IMR-90 (cell line): ENCODE measurements at regions not wholly inside any gene's neighbourhood (a gene's known extent, or its start where the extent isn't known, plus 50 kb on each side); places are given as distances from the start of the nearest gene placed in this dataset.

Experiments
- ATAC-seq: fragments of 200-7000 bp; cut with Tn5 transposase; 2 replicates; pipeline ENCODE4 v1.9.1; 2020; ENCODE audit warnings: low read depth, mild to moderate bottlenecking, moderate library complexity
- BruUV-seq: library from RNA; stranded (reverse); fragments of 400-500 nt; replicated peaks from 2 replicates; lab custom pipeline; 2021; lab: Mats Ljungman, UMichigan
- CTCF ChIA-PET: fragments of 300-600 bp; formaldehyde crosslinking; extraction: SDS; loops from one replicate; lab custom pipeline; 2021; ENCODE audit warnings: antibody characterized with exemption; lab: Yijun Ruan, JAX
- POLR2A ChIA-PET: fragments of 300-600 bp; sonication (Branson Sonifier 250); formaldehyde crosslinking; loops from one replicate; lab custom pipeline; 2022; ENCODE audit warnings: antibody characterized with exemption; ENCODE audit not compliant: unreplicated experiment; lab: Charles Lee
- DNase-seq: peaks from one replicate; pipeline ENCODE4 v3.0.0; 2013
- H2AFZ ChIP-seq: replicated peaks from 2 replicates; pipeline ENCODE3; 2013; ENCODE audit warnings: low read length, mild to moderate bottlenecking; ENCODE audit not compliant: poor library complexity
- H2AK5ac ChIP-seq: 2 replicates; pipeline ENCODE4 v1.6.1; 2013; ENCODE audit warnings: low read depth, low read length, inconsistent platforms
- H2AK9ac ChIP-seq: replicated peaks from 2 replicates; pipeline ENCODE3; 2013; ENCODE audit warnings: mild to moderate bottlenecking, low read depth, low read length, moderate library complexity; ENCODE audit not compliant: poor library complexity
- H2BK120ac ChIP-seq: 2 replicates; pipeline ENCODE4 v1.6.1; 2013; ENCODE audit warnings: low read depth, low read length, inconsistent platforms
- H2BK15ac ChIP-seq: 3 replicates; pipeline ENCODE4 v1.6.1; 2013; ENCODE audit warnings: low read depth, low read length, inconsistent platforms
- H2BK20ac ChIP-seq: 2 replicates; pipeline ENCODE4 v1.6.1; 2013; ENCODE audit warnings: low read depth, mild to moderate bottlenecking, inconsistent platforms, low read length, moderate library complexity
- H2BK5ac ChIP-seq: 2 replicates; pipeline ENCODE4 v1.6.1; 2013; ENCODE audit warnings: mild to moderate bottlenecking, low read depth, low read length, inconsistent platforms; ENCODE audit not compliant: poor library complexity, severe bottlenecking
- H3K14ac ChIP-seq: replicated peaks from 2 replicates; pipeline ENCODE4 v1.6.1; 2013; ENCODE audit warnings: low read depth, low read length, inconsistent platforms
- H3K18ac ChIP-seq: 2 replicates; pipeline ENCODE4 v1.6.1; 2013; ENCODE audit warnings: low read depth, low read length, control low read depth
- H3K23ac ChIP-seq: 2 replicates; pipeline ENCODE4 v1.6.1; 2013; ENCODE audit warnings: low read depth, low read length, inconsistent platforms
- H3K27ac ChIP-seq: 2 replicates; pipeline ENCODE4 v1.5.1; 2013; ENCODE audit warnings: mild to moderate bottlenecking, control low read depth, low read length; ENCODE audit not compliant: insufficient read depth
- H3K27me3 ChIP-seq: 2 replicates; pipeline ENCODE4 v1.6.1; 2013; ENCODE audit warnings: low read length; ENCODE audit not compliant: control insufficient read depth, insufficient read depth
- H3K36me3 ChIP-seq: 2 replicates; pipeline ENCODE4 v1.6.1; 2013; ENCODE audit warnings: low read length, mixed read lengths; ENCODE audit not compliant: control insufficient read depth, insufficient read depth
- H3K4ac ChIP-seq: 2 replicates; pipeline ENCODE4 v1.6.1; 2013; ENCODE audit warnings: low read depth, low read length, inconsistent platforms
- H3K4me1 ChIP-seq: 2 replicates; pipeline ENCODE4 v1.6.1; 2013; ENCODE audit warnings: low read length, mixed read lengths; ENCODE audit not compliant: control insufficient read depth, insufficient read depth
- H3K4me2 ChIP-seq: 2 replicates; pipeline ENCODE4 v1.6.1; 2013; ENCODE audit warnings: low read depth, mild to moderate bottlenecking, control low read depth, low read length, moderate library complexity
- H3K4me3 ChIP-seq: 2 replicates; pipeline ENCODE4 v1.5.1; 2013; ENCODE audit warnings: low read depth, mild to moderate bottlenecking, control low read depth, low read length, moderate library complexity; ENCODE audit not compliant: insufficient read depth
- H3K56ac ChIP-seq: 2 replicates; pipeline ENCODE4 v1.6.1; 2013; ENCODE audit warnings: low read length, inconsistent platforms; ENCODE audit not compliant: insufficient read depth; ENCODE audit errors: extremely low read depth
- H3K79me1 ChIP-seq, 2 experiments: 2 replicates each; pipeline ENCODE4 v1.6.1; 2013; ENCODE audit warnings: low read length in 2 of 2, inconsistent platforms in 1 of 2, low read depth in 1 of 2
- H3K9ac ChIP-seq: 2 replicates; pipeline ENCODE4 v1.6.1; 2013; ENCODE audit warnings: low read depth, low read length, control low read depth
- H3K9me1 ChIP-seq: 2 replicates; pipeline ENCODE4 v1.6.1; 2013; ENCODE audit warnings: low read length, inconsistent platforms; ENCODE audit not compliant: insufficient read depth
- H3K9me3 ChIP-seq: 2 replicates; pipeline ENCODE4 v1.6.1; 2013; ENCODE audit warnings: low read length; ENCODE audit not compliant: control insufficient read depth, insufficient read depth
- H4K20me1 ChIP-seq: 2 replicates; pipeline ENCODE4 v1.6.1; 2013; ENCODE audit warnings: low read length, inconsistent platforms; ENCODE audit not compliant: insufficient read depth
- H4K5ac ChIP-seq: 2 replicates; pipeline ENCODE4 v1.6.1; 2013; ENCODE audit warnings: mild to moderate bottlenecking, low read depth, low read length, control low read depth
- H4K8ac ChIP-seq, 2 experiments: 2 replicates each; pipeline ENCODE4 v1.6.1; 2013; ENCODE audit warnings: low read depth in 2 of 2, low read length in 2 of 2, control low read depth in 1 of 2, inconsistent platforms in 1 of 2
- H4K91ac ChIP-seq: 2 replicates; pipeline ENCODE4 v1.6.1; 2013; ENCODE audit warnings: low read depth, low read length, inconsistent platforms; ENCODE audit not compliant: insufficient read depth
- CHD1 ChIP-seq: IDR thresholded peaks from 2 replicates; pipeline ENCODE4 v1.6.1; 2012; ENCODE audit warnings: low read depth, low read length, improper control_type of control experiment
- MAZ ChIP-seq: IDR thresholded peaks from 2 replicates; pipeline ENCODE4 v1.6.1; 2012; ENCODE audit warnings: low read depth, mild to moderate bottlenecking, low read length, improper control_type of control experiment, moderate library complexity, borderline replicate concordance
- NFE2L2 ChIP-seq: fragments of 150-350 bp; IDR thresholded peaks from 2 replicates; pipeline ENCODE4 v1.6.1; 2016; ENCODE audit warnings: low read depth, mild to moderate bottlenecking, low read length
- POLR2A ChIP-seq: IDR thresholded peaks from 2 replicates; pipeline ENCODE4 v1.6.1; 2012; ENCODE audit warnings: mild to moderate bottlenecking, low read depth, low read length
- RAD21 ChIP-seq: IDR thresholded peaks from 2 replicates; pipeline ENCODE4 v1.6.1; 2012; ENCODE audit warnings: low read length, improper control_type of control experiment
- RFX5 ChIP-seq: IDR thresholded peaks from 2 replicates; pipeline ENCODE4 v1.8.0; 2012; ENCODE audit warnings: low read depth, mild to moderate bottlenecking, low read length, moderate library complexity
- SMC3 ChIP-seq: fragments of 150-350 bp; IDR thresholded peaks from 2 replicates; pipeline ENCODE4 v1.6.1; 2016; ENCODE audit warnings: low read depth, mild to moderate bottlenecking, antibody characterized with exemption, low read length, moderate library complexity
- USF2 ChIP-seq: fragments of 150-350 bp; IDR thresholded peaks from 2 replicates; pipeline ENCODE4 v1.6.1; 2017; ENCODE audit warnings: mild to moderate bottlenecking, antibody characterized with exemption, low read length, low read depth
- WGBS, 2 experiments: methylation state at CpG; one replicate each; pipeline versions ENCODE4 v1.1.5 to v1.1.7; 2013; ENCODE audit warnings: missing lambda C conversion rate in 2 of 2; ENCODE audit not compliant: insufficient read length in 1 of 2; ENCODE audit errors: extremely low coverage in 2 of 2; 5-methylcytosine and 5-hydroxymethylcytosine counted together
- dilution Hi-C: fragments of 300-500 bp; cut with HindIII; formaldehyde crosslinking; loops from one replicate; pipeline ENCODE4 v1.14.3; 2018; ENCODE audit warnings: low sequenced_read_pairs; ENCODE audit not compliant: unreplicated experiment
- in situ Hi-C: fragments of 300-500 bp; cut with MboI; formaldehyde crosslinking; loops from 3 replicates; pipeline ENCODE4 v1.14.3; 2019; ENCODE audit warnings: low sequenced_read_pairs, inconsistent platforms, mixed read lengths
- intact Hi-C: fragments of 100-400 bp; cut with micrococcal nuclease; formaldehyde crosslinking; loops from 2 replicates; pipeline ENCODE4 v1.10.0; 2022

DNA sequence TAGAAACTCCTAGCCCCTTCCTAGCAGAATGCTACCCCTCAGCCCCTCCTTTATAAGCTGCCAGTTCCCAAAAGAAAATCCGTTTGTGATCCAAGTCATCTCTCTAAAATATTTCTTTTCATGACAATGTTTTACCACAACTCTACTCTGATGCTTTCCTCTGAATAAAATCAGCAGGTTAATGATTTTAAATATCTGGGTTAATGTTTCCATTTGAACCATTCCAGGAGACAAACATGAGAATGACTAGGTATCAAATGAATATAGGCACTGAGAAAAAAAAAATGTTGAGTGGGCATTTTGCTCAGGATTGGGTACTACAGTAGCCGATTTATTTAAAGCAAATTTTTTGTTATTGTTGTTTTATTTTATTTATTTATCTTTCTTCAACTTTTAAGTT lies 360.3 kb downstream of the WDR11 start:
- no CpG with 5 or more reads among the region's 2 CpGs for WGBS, 2 experiments
- no peak overlapping the region for H3K4me3 ChIP-seq
- no peak overlapping the region for H4K8ac ChIP-seq
- H2AK5ac ChIP-seq, result no peak overlapping the region
- H3K27me3 ChIP-seq, result no peaks in the 10 kb centered on the region
- H4K91ac ChIP-seq, result no peak overlapping the region
- H2BK5ac ChIP-seq, result no peak overlapping the region
- no peak overlapping the region for H4K5ac ChIP-seq
- no peaks in the 10 kb centered on the region for H3K4me1 ChIP-seq
- no peak overlapping the region for H2AFZ ChIP-seq
- H3K27ac ChIP-seq, result no peak overlapping the region
- H3K4me2 ChIP-seq, result no peak overlapping the region
- no peak overlapping the region for H2BK15ac ChIP-seq
- no peak overlapping the region for H3K56ac ChIP-seq
- no peak overlapping the region for H3K18ac ChIP-seq
- H2BK20ac ChIP-seq, result no peak overlapping the region
- no peak overlapping the region for H3K23ac ChIP-seq
- no peak overlapping the region for H3K14ac ChIP-seq
- ChIA-PET POLR2A (no interaction called here), CTCF (no interaction called here)
- dilution Hi-C loops, result no loop called here
- H4K20me1 ChIP-seq, result no peaks in the 10 kb centered on the region
- no peak overlapping the region for H2BK120ac ChIP-seq
- no peaks in the 10 kb centered on the region for H3K79me1 ChIP-seq
- H3K36me3 ChIP-seq, result no peaks in the 10 kb centered on the region
- BruUV-seq, result no TSS peak
- in situ Hi-C loops, result no loop called here
- H3K9me3 ChIP-seq, result peaks cover 25% of the 10 kb centered on the region
- H3K9me1 ChIP-seq, result no peaks in the 10 kb centered on the region
- no peak for DNase-seq
- no peak overlapping the region for H2AK9ac ChIP-seq
- H3K4ac ChIP-seq, result no peak overlapping the region
- no peak for ATAC-seq
- no peak for TF ChIP-seq RFX5
- no peak for TF ChIP-seq MAZ
- no peak for TF ChIP-seq USF2
- no peak for TF ChIP-seq SMC3
- no peak for TF ChIP-seq RAD21
- TF ChIP-seq POLR2A, result no peak
- no peak for TF ChIP-seq CHD1
- TF ChIP-seq NFE2L2, result no peak
- intact Hi-C loops, result no loop called here
- H3K9ac ChIP-seq, result no peak overlapping the region
